NCI-H2081 treated with DMSO at 0.1 percent for 48 hours (cell line): ENCODE measurements at regions not wholly inside any gene's neighbourhood (a gene's known extent, or its start where the extent isn't known, plus 50 kb on each side); places are given as distances from the start of the nearest gene placed in this dataset.
"Not testable (repeated sequence)": the region's sequence is repeated elsewhere in the genome, so short reads cannot be mapped to it uniquely, and the experiment has no call there.

Source experiments
- DNase-seq: peaks from one replicate; lab custom pipeline; 2025; lab: John Stamatoyannopoulos, UW

DNA sequence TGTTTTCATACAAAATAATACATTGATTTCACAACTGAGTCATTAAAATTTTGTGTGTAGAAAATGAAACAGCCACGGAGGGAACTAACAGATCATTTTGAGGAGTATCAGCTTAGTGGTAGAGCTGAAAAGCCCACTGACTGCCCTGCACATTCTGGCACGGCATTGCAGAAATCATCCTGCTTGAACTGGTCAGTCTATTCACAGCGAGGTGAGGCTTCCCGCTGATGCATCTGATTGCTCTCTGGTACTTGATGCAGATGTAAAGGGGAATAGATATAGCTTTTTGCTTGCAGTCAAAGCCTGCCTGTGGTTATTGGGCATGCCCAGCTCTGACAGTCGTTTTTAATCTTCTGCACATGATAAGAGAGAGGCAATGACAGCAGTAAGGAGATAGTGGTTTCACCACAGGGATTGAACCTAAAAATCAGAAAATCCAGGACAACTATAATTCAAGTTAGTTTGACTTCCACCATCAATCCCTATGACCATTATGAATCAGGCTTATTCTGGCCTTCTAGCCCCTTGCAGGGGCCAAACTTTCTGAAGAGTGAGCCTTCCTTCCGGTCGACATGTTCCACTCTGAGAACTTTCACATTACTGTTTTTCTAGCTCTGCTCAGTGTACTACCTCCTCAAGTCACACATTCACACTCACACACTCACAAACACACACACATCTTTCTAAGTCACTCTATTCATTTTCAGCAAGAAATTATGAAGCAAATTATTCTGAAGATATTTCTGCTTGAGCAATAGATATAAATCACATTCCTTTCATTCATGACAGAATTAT lies 782.8 kb upstream of the NUDT12 start:
- DNase-seq, result no peak

DNA sequence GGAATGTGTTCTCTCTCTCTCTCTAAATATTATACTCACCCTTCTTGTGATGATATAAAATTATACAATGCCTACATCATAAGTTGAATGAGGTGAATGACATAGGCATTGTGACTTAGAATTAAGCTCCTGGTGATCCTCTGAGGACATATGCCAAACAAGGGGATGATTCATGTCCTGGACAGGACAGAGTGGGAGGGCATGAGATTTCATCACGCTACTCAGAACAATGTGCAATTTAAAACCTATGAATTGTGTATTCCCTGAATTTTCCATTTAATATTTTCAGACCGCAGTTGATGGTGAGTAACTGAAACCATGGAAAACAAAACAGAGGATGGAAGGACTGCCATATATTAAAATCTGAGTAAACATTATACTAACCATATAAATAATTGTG lies 782.2 kb upstream of the NUDT12 start:
- no peak for DNase-seq

DNA sequence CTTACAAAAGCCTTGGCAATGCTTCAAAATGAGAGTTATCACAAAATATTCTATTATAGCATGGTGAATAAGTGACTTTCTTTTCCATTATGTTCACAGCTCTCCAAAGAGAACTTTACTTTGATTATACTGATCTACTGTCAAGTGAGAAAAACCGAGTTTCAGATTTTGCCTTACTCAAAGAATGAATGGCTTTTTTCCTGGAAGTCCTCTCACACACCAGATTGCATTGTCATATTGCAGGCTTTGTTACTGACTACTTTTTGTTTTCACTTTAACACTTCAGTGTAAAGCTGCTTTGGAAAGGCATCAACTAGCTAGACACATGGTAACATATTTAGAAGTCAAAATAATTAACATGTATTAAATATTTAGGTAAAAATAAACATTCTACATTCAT lies 765.2 kb upstream of the NUDT12 start:
- DNase-seq, result no peak

DNA sequence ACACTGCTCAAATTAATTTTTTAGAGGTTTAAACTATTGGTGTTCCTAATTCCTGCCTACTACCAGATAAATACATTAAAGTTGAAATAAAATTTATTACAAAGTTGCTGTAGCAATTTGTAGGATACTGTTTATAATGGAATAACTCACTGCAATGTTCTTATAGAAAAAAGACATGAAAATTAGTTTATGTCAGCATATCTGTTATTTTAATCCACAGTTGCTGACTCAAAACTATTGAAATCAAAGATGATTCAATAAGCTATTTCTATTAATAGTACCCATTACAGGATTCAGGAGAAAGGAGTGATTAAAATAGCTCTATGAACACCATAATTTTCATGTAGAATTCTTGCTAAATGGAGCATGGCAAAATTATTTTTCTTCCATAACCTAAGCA lies 764.4 kb upstream of the NUDT12 start:
- no peak for DNase-seq

DNA sequence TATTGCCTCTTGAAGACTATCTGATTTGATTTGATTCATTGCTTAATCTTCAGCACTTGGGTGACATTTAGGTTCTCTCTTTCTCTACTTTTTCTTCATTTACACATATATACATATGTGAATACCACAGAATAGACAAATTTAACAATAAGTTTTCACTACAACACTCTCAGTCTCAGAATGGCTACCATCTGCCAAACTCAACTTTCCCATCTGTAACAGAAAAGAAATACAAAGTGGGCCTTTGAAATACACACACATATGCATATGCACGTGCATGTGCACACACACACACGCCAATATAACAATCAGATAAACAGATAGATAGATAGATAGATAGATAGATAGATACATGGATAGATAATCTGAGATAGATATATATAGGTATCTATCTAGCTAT lies 762.8 kb upstream of the NUDT12 start:
- DNase-seq, result no peak

DNA sequence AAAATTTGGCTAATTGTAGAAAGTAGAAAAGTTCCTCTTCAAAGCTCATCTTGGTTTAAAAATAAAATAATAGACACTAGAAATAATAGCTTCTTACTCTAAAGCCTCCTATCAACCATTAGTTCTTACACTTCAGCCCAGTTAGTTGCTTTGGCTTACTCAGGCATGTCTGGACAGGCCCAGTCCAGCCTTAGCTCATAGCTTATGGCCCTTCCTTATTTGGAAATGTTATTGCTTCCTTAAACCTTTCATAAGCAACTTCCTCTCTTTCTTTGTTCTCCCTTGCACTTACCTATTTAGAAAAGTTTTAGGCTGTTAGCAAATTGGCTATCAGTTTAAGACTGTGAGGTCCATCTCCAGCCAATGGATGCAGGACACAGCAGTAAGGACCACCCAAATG lies 754.1 kb upstream of the NUDT12 start:
- not testable (repeated sequence) for DNase-seq

DNA sequence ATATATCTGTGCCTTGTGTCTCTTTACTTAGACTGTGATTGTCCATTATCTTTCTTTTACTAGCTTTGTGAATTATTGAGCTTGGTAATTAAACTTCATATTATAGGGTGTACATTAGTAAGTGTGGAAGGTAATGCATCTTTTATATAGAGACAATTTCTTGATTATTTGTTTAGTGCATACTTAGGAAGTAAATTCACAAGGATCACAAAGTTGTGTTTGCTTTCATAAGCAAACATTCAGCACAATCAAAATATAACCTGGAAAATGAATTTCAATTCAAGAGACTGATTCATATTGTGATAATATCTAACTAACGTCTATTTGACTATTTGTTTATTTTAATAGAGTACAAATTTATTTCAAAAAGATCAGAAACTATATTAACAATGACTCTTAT lies 749.9 kb upstream of the NUDT12 start:
- DNase-seq, result no peak

DNA sequence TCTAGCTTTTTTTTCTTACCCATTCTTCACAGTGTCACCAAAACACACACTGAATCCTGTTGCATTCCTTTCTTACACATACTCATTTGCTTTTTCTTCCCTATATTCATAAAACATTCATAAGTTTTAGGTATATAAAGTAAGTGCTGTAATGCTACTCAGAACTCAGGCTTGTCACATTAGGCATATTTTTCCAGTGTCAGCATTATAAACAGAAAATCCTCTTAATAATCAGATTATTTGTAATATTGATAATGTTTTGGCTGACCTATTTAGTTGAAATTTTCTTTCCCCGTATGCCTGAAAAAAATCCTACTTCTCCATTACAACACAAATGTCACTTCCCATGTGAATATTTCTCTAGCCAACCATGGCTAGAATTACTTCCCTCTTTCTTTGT lies 743.0 kb upstream of the NUDT12 start:
- DNase-seq, result no peak

DNA sequence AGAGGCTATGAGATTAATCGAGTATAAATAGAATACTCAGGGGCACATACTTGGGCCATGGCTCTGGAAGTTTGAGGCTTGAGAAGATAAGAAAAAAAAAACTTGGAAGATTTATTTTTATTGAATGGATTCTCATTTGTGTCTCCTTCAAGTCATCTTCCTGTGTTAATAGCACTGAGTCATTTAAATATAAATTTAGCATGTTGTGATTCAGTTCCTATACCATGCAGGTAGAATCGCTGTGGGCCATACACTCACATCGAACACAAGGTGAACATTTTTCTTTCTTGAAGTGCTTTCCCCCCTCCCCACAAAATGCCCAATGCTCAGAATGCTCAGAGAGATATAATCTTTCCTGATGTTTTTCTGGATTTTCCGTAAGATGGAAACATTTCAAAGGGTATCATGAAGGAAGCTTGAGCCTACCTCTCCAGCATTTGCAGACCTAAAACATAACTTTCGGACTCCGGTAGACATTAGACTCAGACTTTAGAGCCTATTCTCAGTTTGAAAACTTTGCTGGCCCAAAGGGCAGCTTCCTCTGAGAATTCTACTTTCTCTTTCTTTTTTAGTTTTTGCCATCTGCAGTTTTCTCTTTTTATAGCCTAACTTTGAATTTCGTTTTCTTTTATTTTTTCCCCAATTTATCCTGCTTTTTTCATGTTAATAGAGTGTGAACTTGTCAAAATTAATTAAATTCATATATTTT lies 737.6 kb upstream of the NUDT12 start:
- DNase-seq, result no peak

DNA sequence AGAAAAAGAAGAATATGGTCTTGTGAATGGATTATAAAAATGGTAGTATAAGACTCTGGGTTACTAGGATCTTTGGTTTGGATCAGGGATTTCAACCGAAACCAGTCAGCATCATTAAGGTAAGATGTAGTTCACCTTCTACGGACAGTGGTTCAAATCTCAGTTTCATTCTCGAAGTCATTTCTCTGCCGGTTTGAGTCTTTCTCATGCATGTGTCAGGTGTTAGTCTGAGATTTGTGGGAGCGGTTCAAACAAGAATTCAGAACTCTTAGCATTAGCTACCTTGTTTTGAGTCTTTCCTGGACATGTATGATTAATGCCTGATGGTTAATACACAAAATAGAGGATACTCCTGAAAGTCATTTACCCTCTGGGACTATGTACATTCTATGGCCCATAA lies 735.9 kb upstream of the NUDT12 start:
- no peak for DNase-seq

DNA sequence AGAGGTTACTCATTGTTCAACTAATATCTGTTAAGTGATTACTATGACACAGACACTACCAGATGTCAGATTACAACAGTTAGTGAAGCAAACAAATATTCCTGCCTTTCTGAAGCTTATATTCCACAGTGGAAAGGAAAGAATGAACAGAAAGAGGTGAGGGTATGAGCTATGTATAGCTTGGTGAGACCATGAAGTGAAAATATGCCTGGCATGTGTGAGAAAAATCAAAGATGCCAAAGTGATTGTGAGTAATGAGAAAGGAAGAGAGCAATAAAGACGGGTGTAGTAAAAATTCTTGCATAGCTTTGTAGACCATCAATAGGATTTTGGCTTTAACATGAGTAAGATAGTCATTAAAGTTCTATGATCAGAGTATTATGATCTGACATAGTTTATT lies 734.5 kb upstream of the NUDT12 start:
- no peak for DNase-seq

DNA sequence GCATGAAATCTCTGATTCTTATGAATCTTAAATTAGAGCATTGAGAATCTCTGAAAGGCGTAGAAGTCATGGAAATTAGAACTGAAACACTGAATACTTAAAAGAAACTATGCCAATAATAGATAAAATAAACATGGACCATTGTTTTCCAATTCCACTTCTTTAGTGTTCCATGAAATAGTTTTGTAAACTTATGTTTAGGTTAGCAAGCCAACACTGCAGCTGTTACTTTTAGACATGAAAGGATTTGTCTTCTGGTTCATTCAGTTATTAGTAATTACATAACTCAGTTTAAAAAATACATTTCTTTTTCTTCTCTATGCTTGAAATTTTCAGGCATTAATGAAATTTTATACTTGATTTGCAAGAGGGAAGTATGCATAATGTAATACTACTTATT lies 733.4 kb upstream of the NUDT12 start:
- DNase-seq, result no peak

DNA sequence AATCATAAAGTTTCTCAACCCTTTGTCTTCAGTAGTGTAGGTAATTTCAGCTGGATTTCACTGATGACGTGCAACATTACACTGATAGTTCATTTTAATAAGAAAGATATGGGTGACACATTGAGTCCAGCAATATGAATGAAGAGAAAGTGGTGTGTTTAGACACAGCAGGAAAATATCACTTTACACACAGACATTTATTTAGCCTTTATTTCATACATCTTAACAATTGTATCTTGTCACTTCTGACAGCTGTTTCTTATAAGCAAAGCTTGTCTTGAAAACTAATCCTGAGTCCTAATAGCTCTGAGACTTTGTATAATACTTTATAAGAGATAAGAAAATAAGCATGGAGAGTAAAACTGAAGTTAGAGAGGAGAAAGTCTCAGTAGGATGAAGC lies 720.5 kb upstream of the NUDT12 start:
- no peak for DNase-seq

DNA sequence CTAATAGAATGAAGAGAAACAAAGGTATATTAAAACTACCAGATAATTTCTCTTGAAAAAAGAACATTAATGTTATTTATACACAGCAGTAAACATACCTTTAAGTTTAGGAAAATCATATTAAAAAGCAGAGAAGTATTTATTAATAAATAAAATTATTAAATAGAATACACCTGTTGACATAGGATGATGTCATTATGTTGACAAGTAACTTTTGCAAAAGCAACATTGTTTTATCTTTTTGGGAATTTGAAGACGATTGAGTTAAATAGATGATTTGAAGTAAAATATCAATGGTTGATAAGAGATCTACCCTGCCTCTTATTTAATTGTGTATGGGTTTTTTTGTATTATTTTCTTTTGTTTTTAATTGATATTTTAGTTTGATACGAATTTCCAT lies 711.1 kb upstream of the NUDT12 start:
- no peak for DNase-seq

DNA sequence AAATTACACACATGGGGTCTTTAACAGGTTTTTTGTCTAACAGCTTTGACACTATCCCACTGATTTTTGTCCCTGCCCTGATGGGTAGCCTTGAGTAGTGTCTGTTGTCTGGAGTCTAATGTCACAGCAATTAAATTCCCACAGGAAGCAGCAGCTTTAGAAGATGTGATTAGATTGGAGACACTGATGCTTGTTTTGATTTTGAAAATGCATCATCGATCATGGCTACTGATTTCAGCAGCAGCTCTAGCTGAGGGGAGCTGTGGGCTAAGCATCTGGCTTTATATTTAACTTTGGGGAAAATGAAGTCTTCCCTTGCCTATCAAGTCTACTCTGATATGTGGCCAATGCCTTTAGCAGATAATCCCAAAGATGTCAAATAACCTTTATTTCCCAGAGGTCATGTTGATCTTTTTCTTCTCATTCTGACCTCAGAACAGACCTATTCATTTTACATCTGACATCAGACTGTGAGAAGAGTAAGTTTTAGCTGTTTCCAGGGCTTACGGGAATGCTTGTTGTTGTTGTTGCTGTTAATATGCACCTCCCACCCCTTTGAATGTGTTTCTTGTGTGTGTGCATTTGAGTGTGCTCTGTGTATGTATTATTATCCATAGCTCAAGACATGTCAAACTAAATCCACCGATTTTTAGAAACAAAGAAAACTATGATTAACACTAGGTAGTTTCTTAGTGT lies 704.9 kb upstream of the NUDT12 start:
- DNase-seq, result no peak

DNA sequence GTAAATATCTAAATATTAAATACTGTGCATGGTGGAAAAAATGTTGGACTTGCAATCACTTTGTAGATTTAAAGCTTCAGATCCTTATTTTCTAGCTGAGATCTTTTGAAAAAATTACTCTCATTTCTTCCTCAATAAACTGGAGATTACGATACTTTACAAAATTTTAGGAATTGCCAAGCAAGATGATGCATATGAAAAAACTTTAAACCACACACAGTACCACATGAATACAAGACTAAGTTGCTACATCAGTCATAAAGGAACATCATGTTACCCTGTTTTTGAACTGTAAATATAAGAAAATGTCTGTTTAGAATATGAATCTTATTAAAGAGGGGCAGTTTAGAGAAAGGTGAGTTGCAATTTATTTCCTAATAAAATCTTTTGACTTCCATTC lies 703.6 kb upstream of the NUDT12 start:
- DNase-seq, result no peak

DNA sequence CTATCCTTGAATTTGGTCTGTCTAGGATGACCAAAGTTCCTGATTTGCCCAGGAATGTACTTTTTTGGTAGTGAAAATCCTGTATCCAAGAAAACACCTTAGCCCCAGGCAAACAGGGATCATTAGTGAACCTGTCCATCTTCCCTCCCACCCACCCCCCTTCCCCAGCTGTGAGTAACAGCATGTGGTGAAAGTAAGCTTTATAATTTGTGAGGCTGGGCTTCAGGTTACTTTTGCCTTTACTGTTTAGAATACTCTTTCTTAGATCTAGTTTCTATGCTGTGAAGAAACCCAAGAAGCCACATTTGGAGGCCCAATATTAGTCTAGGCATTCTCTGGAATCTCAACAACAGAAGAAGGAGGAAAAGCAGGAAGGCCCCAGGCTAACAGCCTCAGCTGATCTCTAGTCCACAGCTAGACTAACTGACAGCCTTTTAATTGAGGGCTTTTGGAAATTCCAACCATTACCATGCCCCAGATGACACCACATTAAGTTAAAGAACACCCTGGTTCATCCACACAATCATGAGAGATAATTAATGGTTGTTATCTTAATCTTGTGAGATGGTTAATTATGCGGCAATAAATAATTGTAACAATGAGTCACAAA lies 703.0 kb upstream of the NUDT12 start:
- no peak for DNase-seq

DNA sequence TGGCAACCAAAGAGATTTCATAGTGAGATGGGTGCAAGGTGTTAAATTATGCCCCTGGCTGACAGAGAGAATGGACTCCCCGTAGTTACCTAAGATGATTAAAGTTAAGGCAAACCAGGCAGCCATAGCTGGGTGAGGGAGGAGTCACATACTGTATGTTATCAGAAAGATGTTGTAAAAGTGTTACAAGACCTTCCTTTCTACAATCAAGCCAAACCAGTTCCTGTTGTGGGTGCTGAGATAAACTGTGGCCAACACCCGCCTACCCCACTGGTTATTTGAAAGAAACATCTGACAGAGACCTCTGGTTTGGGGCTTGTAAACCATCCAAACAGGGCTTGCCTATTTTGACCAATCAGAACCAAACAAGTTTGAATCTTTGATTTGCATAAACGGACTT lies 684.7 kb upstream of the NUDT12 start:
- no peak for DNase-seq

DNA sequence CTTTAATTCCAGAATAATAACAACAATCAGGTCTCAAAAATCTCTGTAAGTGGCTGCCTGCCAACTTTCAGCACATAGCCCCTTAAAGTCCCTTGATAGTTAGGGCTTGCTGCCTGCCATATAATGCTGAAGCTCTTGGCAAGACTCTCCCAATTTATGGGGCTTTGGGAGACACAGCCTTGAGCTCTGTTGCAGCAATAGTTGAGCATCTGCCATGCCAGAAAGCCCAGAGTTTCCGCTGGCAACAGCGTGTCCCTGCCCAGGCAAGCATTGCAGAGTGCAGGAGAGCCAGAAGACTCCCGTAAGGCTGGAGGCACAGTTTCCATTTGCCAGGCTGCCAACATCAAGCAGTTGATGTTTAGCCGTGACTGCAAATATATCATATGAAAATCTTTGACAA lies 678.5 kb upstream of the NUDT12 start:
- no peak for DNase-seq

DNA sequence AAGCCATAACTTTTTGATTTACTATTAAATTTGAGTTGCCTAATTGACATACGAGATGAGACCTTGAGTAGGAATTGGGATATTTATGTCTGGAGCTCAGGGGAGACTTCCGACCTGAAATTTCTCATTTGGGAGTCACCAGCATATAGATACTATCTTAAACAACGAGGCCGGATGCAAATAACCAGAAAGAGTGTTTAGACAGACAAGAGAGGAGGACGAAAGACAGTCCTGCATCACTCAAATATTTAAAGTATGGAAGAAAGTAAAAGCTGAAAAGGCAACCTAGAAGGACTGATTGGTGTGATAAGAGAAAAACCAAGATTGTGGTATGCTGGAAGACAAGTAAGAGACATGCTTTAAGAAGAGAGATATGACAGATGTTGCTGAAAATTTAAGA lies 675.0 kb upstream of the NUDT12 start:
- no peak for DNase-seq

DNA sequence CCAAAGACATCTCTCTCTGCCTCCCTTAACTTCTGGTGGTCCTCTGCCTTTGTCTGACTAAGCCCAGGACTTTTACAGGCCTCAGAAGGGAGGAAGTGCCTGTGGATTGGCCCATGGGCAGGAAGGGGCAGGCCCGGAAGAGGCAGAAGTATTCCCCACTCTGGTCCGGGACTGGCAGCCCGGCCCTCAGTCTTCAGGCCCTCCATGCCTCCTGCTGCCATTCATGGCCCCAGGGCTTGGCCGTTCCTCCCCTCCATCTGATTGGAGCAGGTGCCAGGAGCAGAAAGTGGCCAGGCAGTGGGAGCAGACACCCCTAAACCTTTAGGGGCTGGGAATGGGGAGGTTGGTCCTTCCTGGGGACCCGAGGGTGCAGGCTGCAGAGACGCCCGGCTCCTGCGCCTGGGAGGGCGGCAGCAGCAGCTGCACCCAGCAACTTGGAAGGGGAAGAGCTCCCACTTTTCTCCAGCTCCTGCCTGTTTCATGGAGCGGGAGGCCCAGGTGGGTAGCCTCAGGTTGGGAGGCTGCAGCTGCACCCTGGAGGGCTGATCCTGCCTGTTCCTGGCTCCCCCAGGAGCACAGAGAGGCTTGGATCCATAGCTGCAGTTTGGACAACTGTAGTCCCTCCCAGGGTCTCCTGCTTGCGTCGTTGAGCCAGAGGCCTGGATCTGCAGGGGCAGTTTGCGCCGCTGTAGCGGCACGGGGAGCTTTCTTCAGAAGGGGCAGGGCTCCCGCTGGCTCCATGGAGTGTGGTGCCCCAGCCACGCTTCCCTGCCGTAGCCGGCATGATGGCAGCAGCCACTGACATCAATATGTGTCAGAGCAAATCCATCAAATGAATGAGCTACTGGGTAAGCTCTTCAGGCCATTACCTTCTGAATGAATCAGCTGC lies 661.5 kb upstream of the NUDT12 start:
- no peak for DNase-seq

DNA sequence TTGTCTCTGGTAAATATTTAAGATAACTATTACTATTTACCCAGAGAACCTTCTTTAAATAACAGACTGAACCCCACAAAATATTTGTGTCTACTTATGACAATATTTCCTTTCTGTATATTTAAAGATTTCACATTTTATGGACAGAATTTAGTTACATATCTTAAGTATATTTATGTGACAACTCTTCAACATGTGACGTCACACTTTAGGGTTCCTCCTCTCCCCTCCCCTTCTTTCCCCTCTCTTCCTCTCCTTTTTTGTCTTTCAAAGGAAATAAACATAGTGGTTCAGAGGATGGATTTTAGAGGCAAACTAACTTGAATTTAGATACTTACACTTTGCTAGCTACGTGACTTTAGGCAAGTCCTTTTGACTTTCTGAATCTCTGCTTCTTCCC lies 655.6 kb upstream of the NUDT12 start:
- no peak for DNase-seq
